Keratinocyte (primary cell): ENCODE measurements at regions not wholly inside any gene's neighbourhood (a gene's known extent, or its start where the extent isn't known, plus 50 kb on each side); places are given as distances from the start of the nearest gene placed in this dataset.

Experiments
- DNase-seq: peaks from one replicate; pipeline ENCODE4 v3.0.0-alpha.2; 2011; ENCODE audit warnings: low read depth, missing footprints, low spot score
- FAIRE-seq: peaks from 2 replicates; lab custom pipeline; 2011; peaks lifted over from hg19 to GRCh38; lab: Jason Lieb, UNC
- H2AFZ ChIP-seq: 2 replicates; pipeline ENCODE4 v1.6.0; 2012; ENCODE audit warnings: low read length, control low read depth, inconsistent platforms; ENCODE audit not compliant: control insufficient read depth
- H3K27ac ChIP-seq: 2 replicates; pipeline ENCODE4 v1.5.1; 2011; ENCODE audit warnings: low read length; ENCODE audit not compliant: control insufficient read depth, insufficient read depth
- H3K27me3 ChIP-seq: 3 replicates; pipeline ENCODE4 v1.6.0; 2011; ENCODE audit warnings: low read length; ENCODE audit not compliant: control insufficient read depth, insufficient read depth; ENCODE audit errors: extremely low read depth
- H3K36me3 ChIP-seq, 2 experiments: 2 replicates in 1 of 2; 3 replicates in 1 of 2; pipeline ENCODE4 v1.5.1; 2011; ENCODE audit warnings: low read length in 2 of 2, mild to moderate bottlenecking in 1 of 2; ENCODE audit not compliant: control insufficient read depth in 2 of 2, insufficient read depth in 2 of 2; ENCODE audit errors: extremely low read depth in 1 of 2
- H3K4me1 ChIP-seq: 3 replicates; pipeline ENCODE4 v1.5.1; 2011; ENCODE audit warnings: low read length; ENCODE audit not compliant: control insufficient read depth, insufficient read depth; ENCODE audit errors: extremely low read depth
- H3K4me2 ChIP-seq: 3 replicates; pipeline ENCODE4 v1.6.0; 2011; ENCODE audit warnings: low read depth, low read length; ENCODE audit not compliant: control insufficient read depth, insufficient read depth; ENCODE audit errors: extremely low read depth
- H3K4me3 ChIP-seq, 3 experiments: fragments of 200-600 bp in 1 of 3; sonication (generic) in 1 of 3; 2 replicates in 2 of 3; 3 replicates in 1 of 3; pipeline ENCODE4 v1.5.1; 2011 to 2016; ENCODE audit warnings: low read length in 3 of 3, mild to moderate bottlenecking in 3 of 3, control low read depth in 2 of 3, inconsistent platforms in 1 of 3, low read depth in 1 of 3, mixed read lengths in 1 of 3, mixed run types in 1 of 3, moderate library complexity in 1 of 3; ENCODE audit not compliant: control insufficient read depth in 2 of 3, insufficient read depth in 2 of 3; ENCODE audit errors: extremely low read depth in 1 of 3
- H3K79me2 ChIP-seq: 2 replicates; pipeline ENCODE4 v1.6.0; 2012; ENCODE audit warnings: low read length; ENCODE audit not compliant: control insufficient read depth, insufficient read depth
- H3K9ac ChIP-seq: 3 replicates; pipeline ENCODE4 v1.6.0; 2011; ENCODE audit warnings: low read length; ENCODE audit not compliant: control insufficient read depth, insufficient read depth; ENCODE audit errors: extremely low read depth
- H3K9me1 ChIP-seq: 3 replicates; pipeline ENCODE4 v1.6.0; 2011; ENCODE audit warnings: low read length; ENCODE audit not compliant: control insufficient read depth, insufficient read depth; ENCODE audit errors: extremely low read depth
- H3K9me3 ChIP-seq: 2 replicates; pipeline ENCODE4 v1.5.1; 2012; ENCODE audit warnings: low read depth, low read length; ENCODE audit not compliant: control insufficient read depth
- H4K20me1 ChIP-seq: 3 replicates; pipeline ENCODE4 v1.6.0; 2011; ENCODE audit warnings: low read length; ENCODE audit not compliant: control insufficient read depth, insufficient read depth; ENCODE audit errors: extremely low read depth
- EZH2 ChIP-seq: IDR thresholded peaks from one replicate; pipeline ENCODE4 v1.6.1; 2012; ENCODE audit warnings: inconsistent platforms, mild to moderate bottlenecking, low read length, moderate library complexity
- dilution Hi-C: fragments of 300-500 bp; cut with MboI; formaldehyde crosslinking; loops from one replicate; pipeline ENCODE4 v1.7.0; 2020; ENCODE audit warnings: low sequenced_read_pairs; ENCODE audit not compliant: extremely low pct_ligation_motif_present
- TF ChIP-seq, protein P1 (sequence below), 3 experiments: IDR thresholded peaks in 1 of 3; conservative IDR thresholded peaks in 1 of 3; optimal IDR thresholded peaks in 1 of 3; 2 replicates in 2 of 3; 3 replicates in 1 of 3; pipeline versions ENCODE3 to v1.5.1; 2011; ENCODE audit warnings: low read length in 3 of 3, mild to moderate bottlenecking in 3 of 3, moderate library complexity in 2 of 3, control low read depth in 1 of 3, inconsistent platforms in 1 of 3; ENCODE audit not compliant: insufficient read depth in 2 of 3; ENCODE audit errors: extremely low read depth in 1 of 3

DNA sequence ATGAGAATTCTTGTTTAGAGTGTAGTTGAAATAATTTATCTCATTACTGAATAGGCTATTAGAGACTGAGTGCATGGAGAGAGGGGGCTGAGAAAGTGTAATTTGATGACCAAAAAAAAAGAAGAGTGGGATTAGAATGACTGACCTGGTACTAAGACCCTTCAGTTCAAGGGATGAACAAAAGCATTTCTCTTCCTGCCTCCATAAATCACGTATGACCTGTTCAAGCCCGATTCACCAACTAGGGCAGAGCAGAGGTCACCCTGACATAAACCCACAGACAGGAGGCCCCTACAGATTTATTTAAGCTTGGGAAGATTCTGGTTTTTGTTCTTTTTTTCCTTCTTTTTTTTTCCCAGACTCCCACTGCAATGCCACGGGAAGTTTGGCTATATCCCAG, 123.7 kb upstream of the COP1 start:
- H3K9ac ChIP-seq: no peak overlapping the region
- dilution Hi-C loops: no loop called here
- no peaks in the 10 kb centered on the region for H3K4me1 ChIP-seq
- H3K9me3 ChIP-seq: no peaks in the 10 kb centered on the region
- no peaks in the 10 kb centered on the region for H3K79me2 ChIP-seq
- no peak for TF ChIP-seq EZH2
- TF ChIP-seq, protein P1, sequence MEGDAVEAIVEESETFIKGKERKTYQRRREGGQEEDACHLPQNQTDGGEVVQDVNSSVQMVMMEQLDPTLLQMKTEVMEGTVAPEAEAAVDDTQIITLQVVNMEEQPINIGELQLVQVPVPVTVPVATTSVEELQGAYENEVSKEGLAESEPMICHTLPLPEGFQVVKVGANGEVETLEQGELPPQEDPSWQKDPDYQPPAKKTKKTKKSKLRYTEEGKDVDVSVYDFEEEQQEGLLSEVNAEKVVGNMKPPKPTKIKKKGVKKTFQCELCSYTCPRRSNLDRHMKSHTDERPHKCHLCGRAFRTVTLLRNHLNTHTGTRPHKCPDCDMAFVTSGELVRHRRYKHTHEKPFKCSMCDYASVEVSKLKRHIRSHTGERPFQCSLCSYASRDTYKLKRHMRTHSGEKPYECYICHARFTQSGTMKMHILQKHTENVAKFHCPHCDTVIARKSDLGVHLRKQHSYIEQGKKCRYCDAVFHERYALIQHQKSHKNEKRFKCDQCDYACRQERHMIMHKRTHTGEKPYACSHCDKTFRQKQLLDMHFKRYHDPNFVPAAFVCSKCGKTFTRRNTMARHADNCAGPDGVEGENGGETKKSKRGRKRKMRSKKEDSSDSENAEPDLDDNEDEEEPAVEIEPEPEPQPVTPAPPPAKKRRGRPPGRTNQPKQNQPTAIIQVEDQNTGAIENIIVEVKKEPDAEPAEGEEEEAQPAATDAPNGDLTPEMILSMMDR (optimal IDR thresholded peaks at IDR 0.05 in 1 of 3, IDR thresholded peaks at IDR 0.05 in 1 of 3, conservative IDR thresholded peaks at IDR 0.05 in 1 of 3; ENCODE audit: extremely low read depth in 1 of 3, insufficient read depth in 2 of 3, low read length in 3 of 3): no peak
- H4K20me1 ChIP-seq: no peaks in the 10 kb centered on the region
- DNase-seq (no peak), FAIRE-seq (no peak)
- H2AFZ ChIP-seq: no peak overlapping the region
- no peaks in the 10 kb centered on the region for H3K36me3 ChIP-seq
- no peak overlapping the region for H3K4me2 ChIP-seq
- H3K9me1 ChIP-seq: no peaks in the 10 kb centered on the region
- no peaks in the 10 kb centered on the region for H3K27me3 ChIP-seq
- no peak overlapping the region for H3K27ac ChIP-seq
- H3K4me3 ChIP-seq: no peak overlapping the region

DNA sequence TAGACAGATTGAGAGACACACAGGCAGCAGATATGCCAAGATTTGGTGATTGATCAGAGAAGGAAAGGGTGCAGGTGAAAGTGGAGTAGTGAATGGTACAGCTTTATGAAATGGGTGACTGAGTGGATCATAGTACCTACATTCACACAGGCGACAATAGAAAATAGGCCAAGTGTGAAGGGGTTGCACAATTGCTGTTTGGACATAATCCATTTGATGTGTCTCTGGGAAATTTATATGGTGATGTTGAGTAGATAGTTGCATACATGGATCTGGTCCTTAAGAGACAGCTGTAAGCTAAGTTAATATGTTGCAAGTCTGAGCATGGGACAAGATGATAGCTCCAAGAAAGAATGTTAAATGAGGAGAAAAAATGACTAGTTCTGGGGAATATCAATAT, 118.6 kb upstream of the COP1 start:
- Histone ChIP-seq H3K36me3 (no peaks in the 10 kb centered on the region), H3K9ac (no peak overlapping the region), H3K79me2 (no peaks in the 10 kb centered on the region), H3K27ac (no peak overlapping the region), H3K4me3 (no peak overlapping the region), H3K4me1 (no peaks in the 10 kb centered on the region), H4K20me1 (no peaks in the 10 kb centered on the region), H2AFZ (no peak overlapping the region), H3K4me2 (no peak overlapping the region), H3K9me1 (no peaks in the 10 kb centered on the region), H3K27me3 (no peaks in the 10 kb centered on the region), H3K9me3 (no peaks in the 10 kb centered on the region)
- TF ChIP-seq, protein P1 (optimal IDR thresholded peaks at IDR 0.05 in 1 of 3, IDR thresholded peaks at IDR 0.05 in 1 of 3, conservative IDR thresholded peaks at IDR 0.05 in 1 of 3; ENCODE audit: extremely low read depth in 1 of 3, insufficient read depth in 2 of 3, low read length in 3 of 3): no peak
- no peak for TF ChIP-seq EZH2
- FAIRE-seq: no peak
- DNase-seq: no peak
- dilution Hi-C loops: no loop called here
